Cerebellar cortex (tissue), 1 donor: ENCODE measurements at regions not wholly inside any gene's neighbourhood (a gene's known extent, or its start where the extent isn't known, plus 50 kb on each side); places are given as distances from the start of the nearest gene placed in this dataset.

ENCODE experiments used
- DNase-seq: peaks from one replicate; pipeline ENCODE4 v3.0.0-alpha.2; 2015; ENCODE audit warnings: low spot score

- no peak for DNase-seq
Measured at GRCh38 chr4:184310171-184310567, 92.5 kb upstream of the ENPP6 start.

- no peak for DNase-seq
Measured at GRCh38 chr4:184309241-184310170, 91.8 kb upstream of the ENPP6 start.

GRCh38 chr4:184306949-184307348 lies 89.3 kb upstream of the ENPP6 start:
- DNase-seq = no peak

GRCh38 chr4:184306470-184306869 lies 88.8 kb upstream of the ENPP6 start:
- no peak for DNase-seq

GRCh38 chr4:184300816-184301215 lies 83.1 kb upstream of the ENPP6 start:
- no peak for DNase-seq

DNA sequence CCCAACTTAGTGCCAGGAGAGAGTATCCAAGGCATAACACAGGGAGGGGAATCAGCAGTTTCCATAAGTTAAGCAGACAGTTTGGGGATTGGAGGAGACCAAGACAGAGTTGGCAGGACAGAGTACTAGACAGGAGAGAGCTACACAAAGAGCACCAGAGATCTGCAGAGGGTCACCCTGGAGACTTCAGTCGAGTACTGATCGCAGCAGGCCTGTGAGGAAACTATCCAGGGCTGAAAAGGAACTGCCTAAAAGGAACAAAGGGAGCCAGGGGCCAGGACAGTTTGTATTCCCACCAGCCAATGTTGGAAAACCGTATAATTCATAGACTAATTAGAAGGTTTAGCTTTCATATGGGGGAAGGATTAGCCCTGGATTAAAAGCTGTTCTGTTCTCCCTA lies 80.6 kb upstream of the ENPP6 start:
- DNase-seq = no peak

GRCh38 chr4:184295206-184295605 lies 77.5 kb upstream of the ENPP6 start:
- no peak for DNase-seq

DNA sequence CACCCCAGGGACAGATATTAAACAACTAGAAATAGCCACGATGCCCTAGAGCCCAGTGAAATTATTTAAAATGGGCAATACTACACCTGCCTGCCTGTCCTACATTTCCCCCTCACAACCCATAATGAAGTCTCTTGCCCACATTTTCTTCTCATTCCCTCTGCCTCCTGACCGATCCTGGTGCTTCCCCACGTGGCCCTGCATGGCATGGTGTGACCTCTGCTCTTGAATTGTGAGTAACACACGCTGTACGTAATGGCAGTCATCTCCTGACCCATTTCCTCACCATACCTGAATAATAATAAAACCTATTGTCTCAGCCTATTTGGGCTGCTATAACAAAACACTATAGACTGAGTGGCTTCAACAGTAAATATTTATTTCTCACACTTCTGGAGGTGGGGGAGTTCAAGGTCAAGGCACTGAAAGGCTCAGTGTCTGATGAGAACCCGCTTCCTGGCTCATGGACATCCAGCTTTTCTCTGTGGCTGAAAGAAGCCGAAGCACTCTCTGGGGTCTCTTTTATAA lies 77.0 kb upstream of the ENPP6 start:
- no peak for DNase-seq

GRCh38 chr4:184293552-184293951 lies 75.9 kb upstream of the ENPP6 start:
- no peak for DNase-seq

DNA sequence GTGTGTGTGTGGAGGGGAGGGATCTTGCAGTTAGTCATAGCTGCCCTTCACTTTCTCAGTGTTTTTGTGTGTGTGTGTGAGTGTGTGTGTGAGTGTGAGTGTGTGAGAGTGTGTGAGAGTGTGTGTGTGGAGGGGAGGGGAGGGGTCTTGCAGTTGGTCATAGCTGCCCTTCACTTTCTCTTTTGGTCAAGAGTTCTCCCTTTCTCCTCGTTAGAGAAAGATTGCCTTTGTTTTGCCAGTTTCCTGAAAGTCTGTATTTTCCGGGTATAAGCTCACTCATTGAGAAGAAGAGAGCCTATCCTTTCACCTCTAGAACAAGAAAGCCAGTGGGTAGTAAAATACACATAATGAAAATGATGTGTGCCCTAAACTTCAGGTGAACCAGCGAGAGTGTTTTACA lies 75.2 kb upstream of the ENPP6 start:
- no peak for DNase-seq

GRCh38 chr4:184292465-184292867 lies 74.8 kb upstream of the ENPP6 start:
- no peak for DNase-seq

- no peak for DNase-seq
Measured at GRCh38 chr4:184289179-184289535, 71.5 kb upstream of the ENPP6 start.

- no peak for DNase-seq
Measured at GRCh38 chr4:184288451-184289178, 70.9 kb upstream of the ENPP6 start.

- DNase-seq = peak; percentile 20
Measured at GRCh38 chr4:184287697-184288255, 70.1 kb upstream of the ENPP6 start.

DNA sequence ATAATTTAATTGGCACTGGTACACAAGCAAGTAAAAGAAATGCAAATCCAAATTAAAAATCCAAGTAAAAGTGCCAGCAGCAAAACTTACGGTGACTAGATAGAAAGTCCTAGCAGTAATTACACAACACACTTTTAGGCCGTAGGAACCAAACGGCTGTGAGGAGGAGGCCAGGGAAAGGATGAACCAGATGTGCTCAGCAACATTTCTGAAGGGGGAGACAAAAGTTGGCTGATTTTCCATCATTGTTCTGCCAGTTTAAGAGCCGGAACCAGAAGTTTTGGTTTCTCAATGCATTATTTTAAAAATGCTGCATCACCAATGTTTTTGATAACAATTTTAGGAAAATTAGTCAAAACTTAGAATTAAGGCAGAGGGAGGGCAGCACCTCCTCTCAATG lies 68.7 kb upstream of the ENPP6 start:
- DNase-seq = no peak

GRCh38 chr4:184284742-184285141 lies 67.1 kb upstream of the ENPP6 start:
- no peak for DNase-seq

- DNase-seq = no peak
Measured at GRCh38 chr4:184284336-184284690, 66.6 kb upstream of the ENPP6 start.

GRCh38 chr4:184283659-184284335 lies 66.1 kb upstream of the ENPP6 start:
- no peak for DNase-seq

GRCh38 chr4:184282895-184283654 lies 65.4 kb upstream of the ENPP6 start:
- DNase-seq = no peak

GRCh38 chr4:184282251-184282713 lies 64.6 kb upstream of the ENPP6 start:
- no peak for DNase-seq
